ENCODE measurements at regions not wholly inside any gene's neighbourhood (a gene's known extent, or its start where the extent isn't known, plus 50 kb on each side); places are given as distances from the start of the nearest gene placed in this dataset.
"Not testable (repeated sequence)": the region's sequence is repeated elsewhere in the genome, so short reads cannot be mapped to it uniquely, and the experiment has no call there.

DNA sequence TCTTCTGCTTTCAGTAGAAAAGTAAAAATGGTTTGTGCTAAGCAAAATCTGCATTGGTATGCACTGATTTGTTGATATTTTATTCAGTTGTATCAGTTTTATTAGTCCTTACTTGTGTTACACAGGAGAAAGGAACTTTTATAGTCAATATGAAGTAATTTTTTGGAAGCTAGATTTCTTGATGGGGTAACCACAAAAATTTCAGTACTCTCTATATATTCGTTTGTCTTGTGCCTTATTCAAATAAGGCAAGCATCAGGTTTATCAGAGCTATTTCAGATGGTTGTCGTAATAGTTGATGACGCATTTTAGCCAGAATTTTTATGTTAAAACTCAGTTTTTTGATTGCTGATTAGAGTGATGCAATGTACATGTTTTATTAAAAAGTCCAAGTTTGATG lies 50.7 kb upstream of the NIPA1 start:
- DNase-seq (ENCODE audit: low read depth in 2 of 2), result peak; percentile 23 to 51
- H3K4me3 ChIP-seq (replicated peaks in 1 of 2; ENCODE audit: low read depth in 2 of 2, low read length in 2 of 2), result no peak overlapping the region
- TF ChIP-seq, protein P1, sequence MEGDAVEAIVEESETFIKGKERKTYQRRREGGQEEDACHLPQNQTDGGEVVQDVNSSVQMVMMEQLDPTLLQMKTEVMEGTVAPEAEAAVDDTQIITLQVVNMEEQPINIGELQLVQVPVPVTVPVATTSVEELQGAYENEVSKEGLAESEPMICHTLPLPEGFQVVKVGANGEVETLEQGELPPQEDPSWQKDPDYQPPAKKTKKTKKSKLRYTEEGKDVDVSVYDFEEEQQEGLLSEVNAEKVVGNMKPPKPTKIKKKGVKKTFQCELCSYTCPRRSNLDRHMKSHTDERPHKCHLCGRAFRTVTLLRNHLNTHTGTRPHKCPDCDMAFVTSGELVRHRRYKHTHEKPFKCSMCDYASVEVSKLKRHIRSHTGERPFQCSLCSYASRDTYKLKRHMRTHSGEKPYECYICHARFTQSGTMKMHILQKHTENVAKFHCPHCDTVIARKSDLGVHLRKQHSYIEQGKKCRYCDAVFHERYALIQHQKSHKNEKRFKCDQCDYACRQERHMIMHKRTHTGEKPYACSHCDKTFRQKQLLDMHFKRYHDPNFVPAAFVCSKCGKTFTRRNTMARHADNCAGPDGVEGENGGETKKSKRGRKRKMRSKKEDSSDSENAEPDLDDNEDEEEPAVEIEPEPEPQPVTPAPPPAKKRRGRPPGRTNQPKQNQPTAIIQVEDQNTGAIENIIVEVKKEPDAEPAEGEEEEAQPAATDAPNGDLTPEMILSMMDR (IDR thresholded peaks at IDR 0.05; ENCODE audit: low read depth, low read length), result no peak

DNA sequence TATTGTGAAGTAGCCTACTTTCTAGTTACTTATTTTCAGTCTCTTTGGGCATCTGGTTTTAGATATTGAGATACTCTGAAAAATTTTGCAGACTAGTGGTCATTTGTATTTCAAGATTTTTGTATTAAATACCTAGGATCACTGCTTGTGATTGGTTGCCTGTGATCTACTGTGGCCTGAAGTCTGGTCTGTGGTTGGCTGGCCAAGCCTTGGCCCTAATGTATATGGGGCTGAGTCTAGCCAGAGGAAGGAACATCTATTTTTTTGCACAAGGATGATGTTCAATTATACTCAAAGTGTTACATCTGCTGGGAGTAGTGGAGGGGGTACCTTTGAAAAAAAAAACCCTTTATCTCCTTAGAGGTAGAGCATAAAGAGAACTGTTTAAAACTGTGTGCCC lies 50.2 kb upstream of the NIPA1 start:
- DNase-seq (ENCODE audit: low read depth in 2 of 2), result peak in 1 of 2 donors; percentile 0
- H3K4me3 ChIP-seq (replicated peaks in 1 of 2; ENCODE audit: low read depth in 2 of 2, low read length in 2 of 2), result not testable (repeated sequence)
